Dermis blood vessel endothelial cell (primary cell): ENCODE measurements at regions not wholly inside any gene's neighbourhood (a gene's known extent, or its start where the extent isn't known, plus 50 kb on each side); places are given as distances from the start of the nearest gene placed in this dataset.

Source experiments
- DNase-seq: peaks from one replicate; pipeline ENCODE4 v3.0.0; 2010

GRCh38 chr15:97730315-97730714 lies 230.2 kb upstream of the ARRDC4 start:
- no peak for DNase-seq

GRCh38 chr15:97731859-97732258 lies 228.6 kb upstream of the ARRDC4 start:
- DNase-seq: no peak

GRCh38 chr15:97733373-97733772 lies 227.1 kb upstream of the ARRDC4 start:
- no peak for DNase-seq

- no peak for DNase-seq
Observed at GRCh38 chr15:97736748-97737147, 223.8 kb upstream of the ARRDC4 start.

- DNase-seq: peak; percentile 56
Observed at GRCh38 chr15:97745481-97746071, 214.9 kb upstream of the ARRDC4 start.

- DNase-seq: peak; percentile 27
Observed at GRCh38 chr15:97747342-97747741, 213.2 kb upstream of the ARRDC4 start.

GRCh38 chr15:97748576-97748975 lies 211.9 kb upstream of the ARRDC4 start:
- DNase-seq: no peak

GRCh38 chr15:97750060-97750459 lies 210.4 kb upstream of the ARRDC4 start:
- no peak for DNase-seq

GRCh38 chr15:97755726-97756125 lies 204.8 kb upstream of the ARRDC4 start:
- no peak for DNase-seq

- DNase-seq: peak; percentile 30
Observed at GRCh38 chr15:97759363-97759762, 201.1 kb upstream of the ARRDC4 start.

GRCh38 chr15:97761110-97761509 lies 199.4 kb upstream of the ARRDC4 start:
- no peak for DNase-seq

GRCh38 chr15:97783240-97783639 lies 177.3 kb upstream of the ARRDC4 start:
- DNase-seq: no peak

GRCh38 chr15:97786741-97787140 lies 173.8 kb upstream of the ARRDC4 start:
- DNase-seq: no peak

- DNase-seq: no peak
Observed at GRCh38 chr15:97790180-97790579, 170.3 kb upstream of the ARRDC4 start.

GRCh38 chr15:97791824-97792792 lies 168.4 kb upstream of the ARRDC4 start:
- no peak for DNase-seq

- no peak for DNase-seq
Observed at GRCh38 chr15:97804950-97805349, 155.6 kb upstream of the ARRDC4 start.

GRCh38 chr15:97806766-97807165 lies 153.7 kb upstream of the ARRDC4 start:
- DNase-seq: no peak

- no peak for DNase-seq
Observed at GRCh38 chr15:97815835-97816234, 144.7 kb upstream of the ARRDC4 start.

- no peak for DNase-seq
Observed at GRCh38 chr15:97817276-97817890, 143.1 kb upstream of the ARRDC4 start.

GRCh38 chr15:97836003-97836402 lies 124.5 kb upstream of the ARRDC4 start:
- DNase-seq: no peak

- no peak for DNase-seq
Observed at GRCh38 chr15:97837896-97838295, 122.6 kb upstream of the ARRDC4 start.

- no peak for DNase-seq
Observed at GRCh38 chr15:97838606-97839210, 121.8 kb upstream of the ARRDC4 start.

- DNase-seq: no peak
Observed at GRCh38 chr15:97840501-97840900, 120.0 kb upstream of the ARRDC4 start.
